HCT116 (cell line): ENCODE measurements at regions not wholly inside any gene's neighbourhood (a gene's known extent, or its start where the extent isn't known, plus 50 kb on each side); places are given as distances from the start of the nearest gene placed in this dataset.

Source experiments
- CTCF ChIP-seq, 3 experiments: fragments of 200-600 bp in 1 of 3; sonication (generic) in 1 of 3; IDR thresholded peaks in 2 of 3; conservative IDR thresholded peaks in 1 of 3; 2 replicates each; pipeline ENCODE4 v1.5.1; 2012 to 2017; ENCODE audit warnings: low read depth in 2 of 3, low read length in 2 of 3, antibody characterized with exemption in 1 of 3, borderline replicate concordance in 1 of 3, control low read depth in 1 of 3, mild to moderate bottlenecking in 1 of 3, mixed read lengths in 1 of 3, mixed run types in 1 of 3, moderate library complexity in 1 of 3; ENCODE audit not compliant: insufficient read depth in 1 of 3
- EZH2phosphoT487 ChIP-seq: fragments of 200-600 bp; IDR thresholded peaks from 2 replicates; pipeline ENCODE4 v1.6.1; 2018; ENCODE audit warnings: antibody characterized with exemption, borderline replicate concordance
- POLR2A ChIP-seq: IDR thresholded peaks from 2 replicates; pipeline ENCODE4 v1.7.0; 2011; ENCODE audit warnings: borderline replicate concordance; ENCODE audit not compliant: insufficient read depth, insufficient read length; ENCODE audit errors: extremely low read depth
- ZFX ChIP-seq: fragments of 450-650 bp; IDR thresholded peaks from 2 replicates; pipeline ENCODE4 v1.6.1; 2017

DNA sequence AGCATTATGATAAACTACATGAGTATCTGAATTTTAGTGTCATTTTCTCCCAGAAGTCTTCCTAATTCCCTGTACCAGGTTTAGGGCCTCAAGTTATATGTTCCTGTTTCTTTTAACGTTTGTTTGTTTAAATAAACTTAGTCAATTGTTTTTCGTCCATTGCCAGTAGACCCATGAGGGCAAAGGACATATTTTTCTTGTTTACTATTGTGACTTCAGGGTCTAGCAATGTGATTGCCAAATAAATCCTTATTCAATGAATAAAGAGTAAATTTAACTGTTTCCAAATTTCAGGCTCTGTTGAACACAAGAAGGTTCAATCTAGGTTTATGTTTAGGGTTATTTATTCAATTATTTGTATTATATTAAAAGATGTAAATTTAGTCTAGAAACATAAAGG lies 391.6 kb upstream of the MGAT4C start:
- TF ChIP-seq ZFX (no peak), EZH2phosphoT487 (no peak), POLR2A (no peak), CTCF (IDR thresholded peaks at IDR 0.05 in 2 of 3, conservative IDR thresholded peaks at IDR 0.05 in 1 of 3; ENCODE audit: borderline replicate concordance in 1 of 3, insufficient read depth in 1 of 3, low read depth in 2 of 3, low read length in 2 of 3) (no peak)
